ENCODE measurements at regions not wholly inside any gene's neighbourhood (a gene's known extent, or its start where the extent isn't known, plus 50 kb on each side); places are given as distances from the start of the nearest gene placed in this dataset.

DNA sequence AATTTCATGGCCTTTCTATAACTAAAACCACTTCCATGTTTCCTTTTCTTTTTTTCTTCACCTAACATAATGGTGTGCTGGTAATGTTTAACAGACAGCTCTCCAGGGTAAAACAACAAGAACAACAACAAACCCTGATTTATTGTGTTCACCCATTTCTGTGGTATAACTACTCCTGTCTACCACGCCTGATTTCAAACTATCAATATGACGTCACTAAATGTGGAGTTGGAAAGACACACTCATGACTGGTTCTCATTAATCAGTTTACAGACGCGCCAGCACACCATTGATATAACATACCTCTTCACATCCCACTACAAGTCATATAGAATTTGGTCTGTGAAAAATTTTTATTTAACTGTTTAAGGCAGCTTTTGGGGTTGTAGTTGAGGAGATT, 142.9 kb downstream of the ARRDC3 start:
- no peak for DNase-seq

GRCh38 chr5:91235271-91235694, 147.8 kb downstream of the ARRDC3 start:
- no peak for DNase-seq

DNA sequence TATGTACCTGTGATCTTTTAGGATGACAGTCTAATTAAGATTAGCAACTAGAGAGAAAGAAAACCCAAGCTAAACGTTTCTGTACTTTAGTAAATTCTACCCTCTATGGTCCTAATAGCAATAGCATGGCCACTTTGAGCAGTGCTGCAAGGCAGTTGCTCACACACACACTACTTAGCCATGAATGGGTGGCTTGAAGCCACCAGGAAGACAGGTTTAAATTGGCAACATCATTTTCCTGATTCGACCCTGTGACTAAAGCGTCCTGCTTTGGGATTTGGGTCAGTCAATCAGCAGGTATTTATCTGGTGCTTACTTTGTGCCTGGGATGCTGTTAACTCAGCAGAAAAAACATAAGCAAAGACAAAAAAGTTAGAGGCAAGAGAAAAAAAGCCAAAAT, 150.6 kb downstream of the ARRDC3 start:
- DNase-seq = no peak

GRCh38 chr5:91229031-91229727, 153.9 kb downstream of the ARRDC3 start:
- DNase-seq = no peak

GRCh38 chr5:91228188-91228587, 154.9 kb downstream of the ARRDC3 start:
- no peak for DNase-seq

- no peak for DNase-seq
Measured at GRCh38 chr5:91225848-91226686, 157.1 kb downstream of the ARRDC3 start.

GRCh38 chr5:91224969-91225368, 158.1 kb downstream of the ARRDC3 start:
- no peak for DNase-seq

GRCh38 chr5:91224456-91224855, 158.7 kb downstream of the ARRDC3 start:
- no peak for DNase-seq

GRCh38 chr5:91223886-91224285, 159.2 kb downstream of the ARRDC3 start:
- DNase-seq = no peak

- no peak for DNase-seq
Measured at GRCh38 chr5:91222482-91222881, 160.6 kb downstream of the ARRDC3 start.

DNA sequence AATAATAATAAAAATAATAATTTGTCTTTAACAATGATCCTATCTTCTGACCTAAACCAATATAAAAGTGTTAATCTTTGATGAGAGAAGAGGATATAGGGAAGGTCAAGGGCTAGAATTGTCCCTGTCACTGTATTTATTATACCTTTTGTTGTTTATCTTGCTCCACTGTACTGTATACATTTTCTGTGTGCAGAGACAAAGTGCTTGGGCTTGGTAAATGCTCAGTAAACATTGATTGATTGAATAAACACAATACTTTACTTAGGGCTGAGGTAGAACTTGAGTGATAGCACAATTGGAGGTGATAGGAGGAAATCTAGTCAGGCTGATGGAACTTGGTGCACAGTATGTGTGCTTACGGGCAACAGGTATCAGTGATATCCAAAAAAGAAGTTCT, 161.2 kb downstream of the ARRDC3 start:
- DNase-seq = no peak

DNA sequence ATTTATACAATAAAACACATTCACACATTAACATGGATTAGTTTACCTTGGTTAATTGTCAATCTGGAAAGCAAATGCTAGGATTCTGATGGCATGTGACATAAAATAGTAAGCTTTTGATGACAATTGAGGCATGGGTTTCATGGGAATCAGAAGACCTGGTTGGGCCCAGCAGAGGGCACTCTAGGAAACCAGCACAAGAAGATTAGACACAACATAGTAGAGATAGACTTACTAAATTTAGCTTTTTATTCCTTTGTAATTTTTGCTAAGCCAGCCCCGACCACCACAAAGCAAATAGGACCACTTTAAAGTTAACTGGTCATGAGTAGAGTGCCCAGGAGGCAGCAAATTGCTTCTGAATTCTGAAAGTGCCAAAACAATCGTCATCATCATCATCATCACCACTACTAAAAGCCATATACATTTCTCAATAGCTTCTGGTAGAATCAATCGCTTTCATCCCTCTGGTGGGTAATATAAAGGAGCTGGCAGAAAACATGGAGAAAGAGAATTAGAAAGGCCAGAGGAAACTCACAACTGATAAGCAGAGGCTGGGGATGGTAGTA, 163.2 kb downstream of the ARRDC3 start:
- DNase-seq = peak; percentile 14

GRCh38 chr5:91219091-91219802, 163.9 kb downstream of the ARRDC3 start:
- DNase-seq = no peak

DNA sequence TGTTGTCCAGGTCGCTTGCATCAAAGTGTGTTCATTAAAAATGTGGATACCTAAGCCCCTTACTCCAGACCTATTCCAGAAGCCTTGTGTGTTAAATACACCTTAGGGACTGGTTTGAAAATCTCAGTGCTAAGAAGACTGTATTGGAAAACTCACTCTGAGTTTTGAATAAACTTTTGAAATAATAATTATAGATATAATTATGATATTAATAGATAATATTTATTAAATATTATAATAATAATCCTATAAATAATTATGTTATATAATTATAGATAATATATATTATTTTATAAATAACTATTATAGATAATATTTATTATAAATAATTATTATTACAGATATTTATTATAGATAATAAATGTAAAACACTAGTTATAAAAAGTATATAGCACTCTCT, 165.3 kb downstream of the ARRDC3 start:
- DNase-seq = no peak

DNA sequence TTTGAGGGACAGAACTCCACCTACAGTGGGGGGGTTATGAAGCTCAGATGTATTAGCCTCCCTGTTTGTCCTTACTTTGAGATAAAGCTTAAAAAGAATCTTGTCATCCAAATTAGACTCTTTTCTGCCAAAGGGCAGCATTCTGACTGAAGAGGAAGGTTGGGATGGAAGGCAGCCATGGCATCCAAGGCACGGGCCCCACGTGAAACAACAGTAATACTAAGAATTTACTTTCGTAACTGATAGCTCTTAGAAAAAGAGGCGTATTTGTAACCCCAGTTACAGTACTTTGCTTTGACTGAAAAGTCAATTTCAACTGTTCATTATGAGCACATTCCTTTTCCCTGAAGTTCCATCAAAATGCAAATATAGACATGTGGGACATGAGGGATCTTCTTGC, 168.5 kb downstream of the ARRDC3 start:
- DNase-seq = no peak

All from NCI-H146 (cell line).